ENCODE measurements at regions not wholly inside any gene's neighbourhood (a gene's known extent, or its start where the extent isn't known, plus 50 kb on each side); places are given as distances from the start of the nearest gene placed in this dataset.

DNA sequence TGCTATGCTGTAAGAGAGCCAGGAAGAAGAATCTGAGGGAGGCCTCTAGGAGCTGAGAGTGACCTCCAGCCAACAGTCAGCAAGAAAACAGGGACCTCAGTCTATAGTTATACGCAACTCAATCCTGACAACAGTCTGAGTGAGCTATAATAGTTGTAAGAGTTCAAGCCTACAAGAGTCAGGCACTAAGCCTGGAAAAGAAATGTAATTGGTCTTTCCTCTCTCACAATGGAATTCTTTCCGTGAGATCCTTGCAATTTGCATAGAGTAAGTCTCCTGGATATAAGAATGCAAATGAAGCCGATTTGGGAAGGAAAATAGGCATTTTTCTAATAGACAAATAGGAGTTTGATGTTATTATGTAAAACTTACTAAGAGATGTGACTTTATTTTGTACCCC, 1332.6 kb upstream of the CELF4 start:
- DNase-seq: no peak

- DNase-seq: no peak
Observed at GRCh38 chr18:38895560-38895959, 1330.0 kb upstream of the CELF4 start.

- DNase-seq: no peak
Observed at GRCh38 chr18:38887671-38888020, 1322.0 kb upstream of the CELF4 start.

DNA sequence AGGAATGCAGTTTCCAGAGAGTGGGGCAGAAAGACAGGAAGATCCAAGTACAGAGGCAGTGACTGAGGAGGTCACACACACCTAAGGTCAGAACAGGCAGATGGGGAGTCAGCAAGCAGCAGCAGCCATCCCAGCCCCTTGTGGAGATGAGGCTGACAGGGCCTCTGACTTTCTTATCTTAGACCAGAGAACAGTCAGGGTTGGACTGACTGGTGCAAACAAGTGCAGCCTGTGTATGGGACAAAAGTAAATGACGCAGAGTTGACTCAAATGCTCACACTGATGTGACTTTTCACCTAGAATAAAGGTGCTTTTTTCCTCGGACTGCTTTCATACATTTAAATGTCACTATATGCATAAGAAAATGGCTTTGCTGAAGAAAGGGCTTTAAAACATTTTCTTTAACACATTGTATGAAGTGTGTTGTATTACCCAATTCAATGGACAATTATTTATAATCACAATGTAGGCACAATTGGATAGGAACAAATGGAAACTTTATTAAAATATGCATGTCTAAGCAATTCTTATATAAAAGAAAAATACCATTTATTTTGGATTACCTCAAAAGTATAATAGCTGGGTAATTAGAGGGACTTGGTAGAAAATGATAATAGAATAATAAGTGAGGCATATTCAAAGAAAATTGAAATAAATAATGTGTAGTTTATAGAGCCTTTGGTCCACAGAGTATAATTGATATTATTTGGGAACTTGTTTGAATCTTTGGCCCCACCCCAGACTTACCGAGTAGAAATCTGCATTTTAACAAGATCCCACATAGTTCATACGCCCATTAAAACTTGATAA, 1321.5 kb upstream of the CELF4 start:
- no peak for DNase-seq

DNA sequence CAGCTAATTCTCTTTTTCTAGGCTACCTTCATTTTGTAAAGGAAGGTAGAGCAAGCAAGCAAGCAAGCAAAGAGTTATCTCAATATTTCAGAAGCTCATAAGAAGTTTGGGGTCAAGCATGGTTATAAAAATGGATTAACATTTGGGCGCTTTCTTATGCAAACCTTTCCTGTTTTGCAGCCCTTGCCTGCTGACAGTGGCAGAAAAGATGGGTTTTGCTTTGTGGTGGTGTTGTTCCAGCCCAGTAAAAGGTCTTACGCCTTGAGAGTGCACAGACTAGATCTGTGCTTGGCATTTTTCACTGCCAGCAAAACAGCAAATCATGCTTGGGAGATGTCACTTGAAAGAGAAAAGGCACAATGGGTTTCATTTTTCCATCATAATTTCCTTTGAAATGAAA, 1320.6 kb upstream of the CELF4 start:
- no peak for DNase-seq

GRCh38 chr18:38884050-38884449, 1318.5 kb upstream of the CELF4 start:
- DNase-seq: no peak

DNA sequence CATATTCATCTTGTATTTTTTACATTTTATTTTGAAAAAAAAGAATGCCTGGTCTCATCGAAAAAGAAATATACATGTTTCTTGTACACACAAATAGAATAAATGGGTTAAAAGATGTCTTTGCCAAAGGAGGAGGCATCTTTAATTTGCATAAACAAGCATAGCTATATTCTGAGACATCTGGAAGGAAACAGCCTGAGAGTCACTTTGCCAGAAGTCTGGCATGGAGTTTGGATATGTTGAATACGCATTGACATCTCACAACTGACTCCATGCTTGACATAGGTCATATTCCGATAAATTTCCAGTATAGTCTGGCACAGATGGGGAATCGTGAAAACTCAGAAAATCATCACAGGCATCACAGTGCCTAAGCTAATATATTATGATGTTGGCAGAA, 1317.5 kb upstream of the CELF4 start:
- no peak for DNase-seq

DNA sequence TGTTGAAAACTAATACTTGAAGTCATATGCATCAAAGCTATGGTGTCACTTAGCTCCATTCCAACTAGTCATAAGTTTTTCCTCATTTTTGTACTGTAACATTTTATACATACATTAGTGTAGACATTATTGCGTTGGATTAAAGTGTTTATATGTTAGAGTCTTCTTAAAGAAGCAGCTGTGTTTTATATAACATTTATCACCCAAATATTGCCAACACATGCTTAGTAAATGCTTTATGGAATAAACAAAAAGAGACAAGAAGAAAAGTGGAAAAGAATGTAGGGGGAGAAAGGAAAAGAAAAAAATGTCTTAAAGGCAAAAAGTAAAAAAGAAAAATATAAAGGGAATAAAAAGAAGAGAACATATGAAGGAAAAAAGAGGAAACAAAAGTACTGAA, 1314.3 kb upstream of the CELF4 start:
- DNase-seq: no peak

GRCh38 chr18:38872342-38872741, 1306.7 kb upstream of the CELF4 start:
- no peak for DNase-seq

- no peak for DNase-seq
Observed at GRCh38 chr18:38868757-38869156, 1303.2 kb upstream of the CELF4 start.

- no peak for DNase-seq
Observed at GRCh38 chr18:38867680-38868079, 1302.1 kb upstream of the CELF4 start.

DNA sequence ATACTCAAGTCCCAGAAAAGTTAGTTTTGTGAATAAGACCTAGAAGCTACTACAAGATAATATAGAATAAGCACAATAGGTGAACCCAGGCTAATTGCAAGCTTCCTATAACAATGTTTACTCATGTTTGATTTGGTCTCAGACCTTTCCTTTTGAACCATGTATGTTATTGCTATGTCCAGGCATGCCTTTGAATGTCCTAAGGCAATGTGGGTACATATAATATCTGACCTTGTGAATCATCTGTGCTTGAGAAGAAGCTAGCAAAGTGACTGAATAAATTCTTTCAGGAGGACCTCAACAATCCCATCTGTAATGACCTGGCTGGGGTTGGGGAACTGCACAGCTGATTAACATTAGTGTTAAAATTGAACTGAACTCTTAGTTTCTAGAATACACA, 1285.9 kb upstream of the CELF4 start:
- DNase-seq: no peak

GRCh38 chr18:38847326-38847725, 1281.7 kb upstream of the CELF4 start:
- no peak for DNase-seq

- DNase-seq: no peak
Observed at GRCh38 chr18:38843291-38843690, 1277.7 kb upstream of the CELF4 start.

DNA sequence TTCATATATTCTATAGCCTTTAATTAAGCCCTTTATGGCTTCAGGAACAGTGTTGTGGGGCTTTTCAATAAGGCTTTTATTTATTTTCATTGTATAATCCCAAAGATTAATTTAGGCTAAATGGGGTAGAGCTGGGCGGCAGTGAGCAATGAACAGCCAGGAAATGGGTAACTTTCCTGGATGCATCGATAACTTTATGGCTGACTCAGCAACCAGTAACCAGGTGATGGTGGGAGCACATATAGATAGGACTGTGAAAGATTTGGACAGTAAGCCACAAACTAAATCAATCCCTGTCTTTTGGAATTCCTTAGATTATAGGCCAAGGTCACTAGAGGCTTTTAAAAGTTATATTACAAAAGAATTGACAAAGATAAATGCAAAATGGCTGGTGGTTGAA, 1260.6 kb upstream of the CELF4 start:
- DNase-seq: no peak

DNA sequence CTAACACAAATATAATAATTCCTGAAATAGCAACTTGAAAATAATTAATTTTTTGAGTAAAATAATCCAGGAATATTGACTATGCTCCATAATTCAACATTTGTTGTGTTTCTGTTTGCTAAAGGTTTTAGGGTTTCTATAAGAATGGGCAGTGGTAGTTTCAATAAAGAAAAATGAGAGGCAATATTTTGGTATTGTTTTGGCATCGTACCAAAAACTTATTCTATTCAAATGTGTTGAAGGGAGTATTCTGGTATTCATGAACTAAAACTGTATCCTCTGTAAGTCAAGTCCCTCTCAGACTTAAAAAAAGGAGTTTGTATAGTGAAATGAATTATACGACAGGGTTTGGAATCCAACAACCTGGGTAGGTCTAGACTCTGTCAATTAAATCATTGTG, 1245.6 kb upstream of the CELF4 start:
- no peak for DNase-seq

- DNase-seq: no peak
Observed at GRCh38 chr18:38810789-38811188, 1245.2 kb upstream of the CELF4 start.

DNA sequence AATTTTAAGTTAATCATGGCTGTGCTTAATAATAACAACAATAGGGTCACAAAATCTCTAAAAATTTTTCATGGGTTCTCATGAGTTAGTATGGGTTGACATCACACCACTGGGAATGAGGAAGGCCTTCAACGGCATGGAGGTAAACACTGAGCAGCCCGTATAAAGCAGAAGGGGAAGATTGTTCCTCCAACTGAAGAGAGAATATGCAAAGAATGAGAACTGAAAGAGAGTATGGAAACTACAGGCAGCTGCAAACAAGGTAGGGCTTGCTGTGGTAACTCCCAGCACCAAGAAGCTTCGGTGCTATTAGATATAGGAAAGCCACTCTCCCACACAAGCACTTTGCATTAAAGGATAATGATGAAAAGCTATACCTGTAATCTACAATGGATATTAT, 1242.3 kb upstream of the CELF4 start:
- DNase-seq: no peak

DNA sequence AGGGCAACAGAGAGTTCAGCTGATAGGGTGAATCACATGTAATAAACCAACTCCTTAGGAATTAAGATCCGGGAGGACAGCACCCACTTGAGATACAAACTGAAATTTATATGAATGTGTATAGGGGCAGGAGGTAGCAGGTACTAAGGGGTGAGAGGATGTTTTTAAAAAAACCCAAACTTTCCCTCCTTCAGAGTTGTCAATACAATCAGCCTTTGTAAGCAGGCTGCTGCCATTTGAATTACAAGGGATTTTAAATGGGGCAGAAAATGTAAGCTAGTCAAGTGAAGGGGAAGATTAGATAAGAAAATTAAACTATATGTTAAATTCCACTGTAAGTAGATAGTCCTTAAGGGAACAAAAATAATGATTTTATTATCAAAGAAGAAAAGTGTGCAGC, 1239.7 kb upstream of the CELF4 start:
- DNase-seq: no peak

DNA sequence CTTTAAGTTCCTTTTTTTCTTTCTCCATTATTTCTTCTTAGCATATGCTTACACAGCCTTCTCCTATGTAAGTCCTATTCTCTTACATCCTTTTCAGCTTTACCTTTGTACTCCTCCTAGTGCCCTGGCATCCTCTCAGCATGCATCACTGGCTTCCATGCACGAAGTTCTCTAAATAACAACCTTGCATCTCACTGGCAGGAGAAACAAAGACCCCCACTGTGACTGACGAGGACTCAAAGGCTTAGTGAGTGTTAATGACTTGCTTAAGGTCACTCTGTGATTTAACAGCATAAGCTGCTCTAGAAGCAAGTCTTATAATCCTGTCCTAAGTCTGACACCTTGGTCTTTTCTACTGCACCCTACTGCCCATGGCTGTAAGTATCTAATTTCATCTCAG, 1236.0 kb upstream of the CELF4 start:
- no peak for DNase-seq

GRCh38 chr18:38796762-38797161, 1231.2 kb upstream of the CELF4 start:
- no peak for DNase-seq

DNA sequence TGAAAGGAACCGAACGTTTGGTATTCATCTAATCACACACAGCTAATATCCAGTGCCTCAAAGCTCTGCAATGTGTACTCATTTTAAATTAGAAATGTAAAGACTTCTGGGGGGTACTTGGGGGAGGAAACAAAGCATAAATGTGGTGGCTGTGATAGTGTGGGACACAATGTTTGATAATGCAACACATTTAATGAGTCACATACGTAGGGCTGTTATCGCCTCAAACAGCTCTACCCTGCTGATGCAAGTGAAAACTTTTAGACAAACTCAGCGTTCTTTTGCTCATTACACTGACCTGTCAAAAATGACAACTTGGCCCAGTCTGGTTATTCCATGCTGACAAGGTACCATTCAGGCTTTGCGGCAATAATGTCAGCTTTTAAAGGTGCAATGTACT, 1227.1 kb upstream of the CELF4 start:
- DNase-seq: no peak

DNA sequence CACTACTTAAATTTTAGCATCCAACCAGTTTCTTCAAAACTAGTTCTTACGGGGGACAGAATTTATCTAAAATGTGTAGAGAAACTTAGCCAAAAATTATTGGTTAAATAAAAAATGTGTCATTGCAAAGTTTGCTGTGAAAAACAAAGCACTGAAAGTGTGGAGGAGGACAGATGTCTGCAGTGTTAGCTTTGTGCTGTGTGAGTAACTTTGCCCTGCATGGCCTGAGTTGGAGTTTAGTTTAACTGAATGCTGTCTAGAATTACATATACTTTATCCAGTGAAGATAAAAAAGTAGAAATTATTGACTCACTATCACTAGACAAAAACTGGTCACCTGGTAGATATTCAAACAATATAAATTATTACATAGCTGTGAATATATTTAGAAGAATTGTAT, 1225.2 kb upstream of the CELF4 start:
- DNase-seq: no peak

GRCh38 chr18:38790303-38790702, 1224.7 kb upstream of the CELF4 start:
- no peak for DNase-seq

DNA sequence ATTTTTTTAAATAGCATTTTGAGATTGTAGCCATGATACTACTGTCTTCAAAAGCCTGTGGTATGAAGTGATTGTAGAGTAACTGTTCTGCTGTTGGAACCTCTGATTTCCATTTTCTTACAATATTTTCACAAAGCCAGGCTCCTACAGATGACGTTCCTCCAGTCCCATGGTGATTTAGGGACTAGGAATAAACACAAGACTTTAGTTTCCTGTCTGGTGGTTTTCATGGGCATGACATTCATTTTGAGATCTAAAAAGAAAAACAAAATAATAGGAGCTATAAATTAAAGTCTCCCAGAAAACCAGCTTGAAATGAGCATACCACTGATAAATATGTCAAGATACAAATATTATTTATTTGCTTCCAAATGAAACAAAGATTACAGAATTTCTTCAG, 1223.5 kb upstream of the CELF4 start:
- DNase-seq: no peak

DNA sequence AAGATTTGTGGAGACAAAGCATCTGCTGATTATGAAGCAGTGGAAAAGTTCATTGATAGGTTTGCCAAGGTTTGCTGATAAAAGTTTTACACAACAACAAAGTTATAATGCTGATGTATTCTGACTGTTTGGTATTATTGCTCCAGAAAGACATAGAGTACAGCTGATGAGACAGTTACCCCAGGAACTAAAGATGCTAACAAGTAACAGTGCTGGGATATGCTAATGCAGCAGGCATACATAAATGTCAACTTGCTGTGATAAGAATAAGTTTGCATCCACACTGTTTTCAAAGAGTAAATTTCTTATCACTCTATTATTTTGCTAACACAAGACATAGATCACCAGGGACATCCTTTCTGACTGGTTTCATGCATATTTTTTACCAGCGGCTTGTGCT, 1221.3 kb upstream of the CELF4 start:
- no peak for DNase-seq

Measured in activated effector memory CD4-positive, alpha-beta T cell treated with anti-CD3 and anti-CD28 coated beads, Interleukin-2, amount 50 U/mL, for 16 hours (primary cell).